MV-4-11 (cell line): ENCODE measurements at regions not wholly inside any gene's neighbourhood (a gene's known extent, or its start where the extent isn't known, plus 50 kb on each side); places are given as distances from the start of the nearest gene placed in this dataset.
A peak's percentile ranks its signal among the peaks of the same experiment; 100 is the strongest.
"Not testable (repeated sequence)": the region's sequence is repeated elsewhere in the genome, so short reads cannot be mapped to it uniquely, and the experiment has no call there.

Experiments used
- DNase-seq: peaks from one replicate; lab custom pipeline; 2025; lab: John Stamatoyannopoulos, UW

- peak; percentile 46 for DNase-seq
Measured at GRCh38 chr1:185681034-185681633, 53.1 kb upstream of the HMCN1 start.

GRCh38 chr1:185680453-185680852, 53.7 kb upstream of the HMCN1 start:
- peak; percentile 33 for DNase-seq

GRCh38 chr1:185679220-185679619, 55.0 kb upstream of the HMCN1 start:
- peak; percentile 47 for DNase-seq

DNA sequence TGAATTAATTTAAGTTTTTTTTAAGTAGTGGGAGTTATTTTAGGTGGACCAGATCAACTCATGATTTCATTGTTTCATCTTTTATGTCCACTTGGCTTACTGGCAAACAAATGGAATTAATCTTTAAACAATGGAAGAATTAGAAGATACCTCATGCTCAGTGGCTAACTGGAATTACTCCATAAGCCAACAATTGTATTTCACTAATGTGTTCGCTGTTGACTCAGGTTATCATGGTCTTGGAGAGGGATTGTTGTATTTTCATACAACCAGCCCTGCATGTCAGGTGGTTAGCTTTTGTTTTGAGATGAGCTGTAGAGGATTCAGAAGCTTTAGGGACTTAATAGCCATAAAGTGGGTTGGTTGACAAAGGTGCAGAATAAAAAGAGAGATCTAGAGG, 57.2 kb upstream of the HMCN1 start:
- DNase-seq = no peak

GRCh38 chr1:185674201-185674600, 60.0 kb upstream of the HMCN1 start:
- peak; percentile 82 for DNase-seq

- DNase-seq = peak; percentile 66
Measured at GRCh38 chr1:185672719-185673360, 61.4 kb upstream of the HMCN1 start.

DNA sequence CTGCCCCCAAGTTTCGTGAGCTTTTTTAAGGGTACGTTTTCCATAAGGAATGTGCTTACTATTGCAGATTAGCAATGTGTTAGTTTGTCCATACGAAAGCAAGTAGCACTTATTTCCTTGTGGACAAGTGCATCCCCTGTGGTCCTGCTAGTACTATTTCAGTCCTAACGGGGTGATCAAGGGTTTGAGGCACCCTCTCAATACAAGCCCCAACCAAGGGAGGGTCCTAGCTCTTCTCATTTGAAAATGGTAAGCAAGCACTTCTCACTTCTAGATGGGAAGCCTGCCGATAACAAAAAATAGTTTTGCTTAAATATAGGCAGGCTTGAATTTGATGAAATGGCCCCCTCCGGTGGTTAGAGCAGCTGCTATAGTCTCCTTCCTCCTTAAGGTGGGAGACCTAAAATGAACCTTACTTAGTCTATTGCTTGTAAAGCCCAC, 64.0 kb upstream of the HMCN1 start:
- peak; percentile 22 for DNase-seq

GRCh38 chr1:185668013-185668412, 66.2 kb upstream of the HMCN1 start:
- DNase-seq = no peak

DNA sequence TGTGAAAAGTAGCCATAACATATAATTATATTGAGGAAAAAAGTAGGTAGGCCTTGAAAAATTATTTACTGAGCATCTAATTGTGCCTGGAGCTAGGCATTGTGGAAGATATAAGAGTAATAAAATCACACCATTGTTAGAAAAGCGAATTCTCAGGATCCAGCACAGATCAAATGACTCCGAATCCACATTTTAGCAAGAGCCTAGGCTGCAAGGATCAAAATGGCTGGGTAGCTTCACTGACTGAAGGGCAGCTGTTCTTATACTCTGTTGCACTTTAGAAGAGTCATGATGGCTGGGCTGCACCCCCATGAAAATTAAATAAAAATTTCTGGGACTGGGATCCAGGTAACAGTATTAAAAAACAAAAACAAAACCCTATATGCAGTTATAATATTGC, 67.6 kb upstream of the HMCN1 start:
- DNase-seq = no peak

DNA sequence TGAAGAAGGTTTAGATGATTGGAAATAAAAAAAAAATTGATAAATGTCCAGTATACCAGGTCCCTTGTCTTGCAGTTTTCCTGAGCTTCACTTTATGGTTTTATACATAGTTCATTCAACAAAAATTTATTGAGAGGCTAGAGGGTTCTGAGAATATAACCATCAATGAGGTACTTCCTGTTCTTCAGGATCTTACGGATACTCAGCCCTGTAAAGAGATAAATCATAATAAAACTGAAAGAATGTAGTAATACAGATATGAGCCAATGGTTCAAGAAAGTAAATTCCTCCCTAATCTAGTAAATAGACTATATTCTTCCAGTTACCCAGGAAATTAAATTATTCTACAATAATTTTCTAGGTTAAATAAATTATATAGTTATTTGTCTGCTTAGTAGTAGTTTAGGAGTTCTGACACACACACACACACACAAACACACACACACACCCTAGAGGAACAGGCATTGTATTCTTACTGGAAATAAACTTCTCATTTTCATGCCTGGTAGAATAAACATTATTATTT, 70.4 kb upstream of the HMCN1 start:
- no peak for DNase-seq

DNA sequence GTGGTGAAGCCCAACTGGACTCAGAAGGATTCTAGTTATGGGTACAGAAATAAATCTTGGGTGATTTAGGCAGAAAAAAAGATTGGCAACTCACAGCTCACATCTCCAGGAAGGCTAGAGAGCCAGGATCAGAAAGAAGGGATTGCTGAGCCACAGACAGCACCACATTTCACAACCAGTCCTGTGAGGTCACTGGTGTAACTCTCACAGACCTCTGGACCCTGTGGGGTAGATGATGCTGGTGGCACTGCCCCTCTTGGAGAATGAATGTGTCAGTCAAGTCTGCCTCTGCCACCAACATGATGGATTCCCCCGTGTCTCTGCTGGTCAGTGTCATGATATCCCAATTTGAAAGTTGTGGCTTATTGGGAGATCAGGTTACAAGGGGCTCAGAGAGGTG, 70.9 kb upstream of the HMCN1 start:
- no peak for DNase-seq

DNA sequence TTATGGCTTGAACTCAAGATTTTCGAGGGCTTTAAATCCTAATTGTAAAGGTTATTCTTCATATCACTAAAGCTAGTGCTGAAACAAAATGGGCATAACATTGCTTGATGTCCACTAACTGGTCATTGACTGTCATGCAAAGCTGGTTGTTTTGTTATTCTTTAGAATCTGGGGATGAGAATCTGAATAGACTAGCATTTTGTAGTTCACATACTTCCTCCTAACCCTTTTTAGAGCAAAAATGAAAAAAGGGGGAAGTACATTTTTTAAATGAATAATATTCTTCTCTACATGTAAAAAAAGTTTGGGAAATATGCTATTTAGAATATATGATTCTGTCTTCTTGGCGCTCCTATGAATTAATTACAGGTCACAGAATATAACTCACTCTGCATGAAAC, 72.2 kb upstream of the HMCN1 start:
- peak; percentile 26 for DNase-seq

DNA sequence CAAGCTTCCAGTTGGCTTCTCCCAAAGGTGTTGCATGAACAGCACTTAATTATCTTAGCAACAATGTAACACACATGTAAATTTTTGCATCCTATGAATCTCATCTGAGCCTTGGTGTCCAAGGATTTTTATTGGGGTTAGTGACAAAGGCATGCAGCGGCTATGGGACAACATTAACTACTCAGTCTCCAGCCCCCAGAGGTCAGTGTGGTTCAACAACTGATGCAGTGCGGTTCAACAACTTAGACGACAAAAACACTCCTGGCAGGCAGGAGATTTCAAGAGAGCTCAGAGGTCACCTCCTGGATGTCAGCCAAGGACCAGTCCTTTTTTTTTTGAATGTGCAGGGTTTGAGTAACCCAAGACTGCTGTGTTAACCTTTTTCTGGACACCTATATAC, 77.5 kb upstream of the HMCN1 start:
- DNase-seq = no peak

GRCh38 chr1:185654952-185655314, 79.3 kb upstream of the HMCN1 start:
- no peak for DNase-seq

DNA sequence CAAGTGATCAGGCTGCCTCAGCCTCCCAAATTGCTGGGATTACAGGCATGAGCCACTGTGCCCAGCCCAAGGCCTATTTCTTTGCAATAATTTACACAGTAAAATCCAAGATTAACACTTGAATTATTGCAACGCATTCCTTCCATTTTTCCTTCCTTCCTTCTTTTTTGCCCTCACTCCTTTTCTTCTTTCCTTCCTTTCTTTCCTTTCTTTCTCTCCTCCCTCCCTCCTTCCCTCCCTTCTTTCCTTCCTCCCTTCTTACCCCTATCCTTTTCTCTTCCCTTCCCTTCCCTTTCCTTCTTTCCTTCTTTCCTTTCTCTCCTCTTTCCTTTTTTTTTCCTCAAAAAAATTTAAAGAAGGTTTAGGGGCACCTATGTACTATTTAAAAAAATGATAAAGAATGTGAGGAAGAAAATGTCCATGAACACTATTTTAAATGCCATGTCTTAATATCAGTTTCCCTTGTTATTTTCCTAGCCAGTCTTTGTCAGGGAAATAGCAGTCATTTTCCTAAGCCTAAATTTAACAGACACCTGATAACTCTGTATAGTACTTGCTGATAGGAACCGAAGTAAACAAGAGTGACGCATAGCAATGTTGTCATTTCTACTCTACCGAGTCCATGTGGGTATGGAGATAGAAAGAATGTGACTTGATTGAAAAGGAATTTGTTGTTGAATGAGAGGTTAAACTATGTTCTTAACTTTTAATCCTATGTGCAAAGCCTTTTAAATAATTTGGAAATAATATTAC, 79.8 kb upstream of the HMCN1 start:
- DNase-seq = no peak

GRCh38 chr1:185653615-185654014, 80.6 kb upstream of the HMCN1 start:
- DNase-seq = no peak

DNA sequence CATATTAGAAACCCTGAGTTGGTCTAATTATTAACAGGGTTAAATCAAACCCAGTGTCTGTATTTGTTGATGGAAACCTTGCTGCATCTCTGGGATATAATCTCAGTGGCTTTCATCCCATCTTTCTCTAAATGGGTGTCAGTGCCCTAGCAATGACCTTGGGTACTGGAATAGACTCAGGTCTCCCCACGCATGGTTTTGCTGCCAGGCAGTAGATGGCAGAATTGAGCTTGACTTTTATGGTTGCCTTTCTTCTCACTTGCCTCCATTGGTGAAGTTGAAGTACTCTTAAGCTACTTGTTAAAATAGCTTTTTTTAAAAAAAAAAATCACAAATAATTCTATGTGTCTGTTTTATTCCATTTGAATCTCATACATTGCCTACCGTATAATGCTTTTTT, 81.8 kb upstream of the HMCN1 start:
- peak; percentile 44 for DNase-seq

DNA sequence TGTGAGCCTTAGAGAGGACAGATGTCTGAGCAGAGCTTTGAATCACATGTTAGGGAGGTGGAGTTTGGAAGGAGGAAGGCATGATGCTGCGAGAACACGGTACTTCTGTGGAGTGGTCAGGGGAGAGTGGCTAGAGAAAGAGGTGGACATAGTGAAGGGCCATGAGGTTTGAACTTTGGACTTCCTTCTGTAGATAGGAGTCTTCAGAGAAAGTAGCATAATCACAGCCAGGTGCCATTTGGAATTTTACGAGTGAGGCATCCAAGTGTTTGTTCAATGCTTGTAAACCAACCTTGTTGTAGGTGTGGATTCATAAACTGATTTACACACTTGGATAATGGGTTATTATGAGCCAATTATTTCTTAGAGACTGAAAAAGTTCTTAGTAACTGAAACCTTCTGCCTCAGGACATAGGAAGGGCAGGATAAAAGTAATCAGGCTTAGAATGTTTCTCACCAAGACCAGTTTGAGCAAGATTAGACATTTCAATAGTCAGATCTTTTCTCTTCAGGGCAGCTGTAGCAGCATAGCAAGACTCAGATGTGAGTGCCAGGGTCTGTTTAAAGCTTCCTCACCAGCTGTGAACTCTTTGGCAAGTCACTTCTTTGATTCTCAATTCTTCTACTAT, 83.5 kb upstream of the HMCN1 start:
- DNase-seq = no peak

DNA sequence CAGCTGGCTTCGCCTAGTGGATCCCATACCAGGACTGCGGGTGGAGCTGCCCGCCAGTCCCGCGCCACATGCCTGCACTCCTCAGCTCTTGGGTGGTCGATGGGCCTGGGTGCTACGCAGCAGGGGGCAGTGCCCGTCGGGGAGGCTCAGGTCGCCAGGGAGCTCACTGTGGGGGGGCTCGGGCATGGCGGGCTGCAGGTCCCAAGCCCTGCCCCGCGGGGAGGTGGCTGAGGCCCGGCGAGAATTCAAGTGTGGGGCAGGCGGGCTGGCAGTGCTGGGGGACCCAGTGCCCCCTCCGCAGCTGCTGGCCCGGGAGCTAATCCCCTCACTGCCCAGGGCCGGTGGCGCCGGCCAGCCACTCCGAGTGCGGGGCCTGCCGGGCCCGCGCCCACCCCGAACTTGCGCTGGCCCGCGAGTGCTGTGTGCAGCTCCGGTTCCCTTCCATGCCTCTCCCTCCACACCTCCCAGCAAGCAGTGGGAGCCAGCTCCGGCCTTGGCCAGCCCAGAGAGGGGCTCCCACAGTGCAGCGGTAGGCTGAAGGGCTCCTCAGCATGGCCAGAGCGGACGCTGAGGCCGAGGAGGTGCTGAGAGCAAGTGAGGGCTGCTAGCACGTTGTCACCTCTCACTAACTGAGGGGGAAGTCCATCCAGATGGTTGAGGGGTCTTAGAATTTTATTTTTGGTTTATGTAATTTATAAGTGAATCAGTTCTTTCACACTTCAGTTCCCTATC, 85.2 kb upstream of the HMCN1 start:
- no peak for DNase-seq

DNA sequence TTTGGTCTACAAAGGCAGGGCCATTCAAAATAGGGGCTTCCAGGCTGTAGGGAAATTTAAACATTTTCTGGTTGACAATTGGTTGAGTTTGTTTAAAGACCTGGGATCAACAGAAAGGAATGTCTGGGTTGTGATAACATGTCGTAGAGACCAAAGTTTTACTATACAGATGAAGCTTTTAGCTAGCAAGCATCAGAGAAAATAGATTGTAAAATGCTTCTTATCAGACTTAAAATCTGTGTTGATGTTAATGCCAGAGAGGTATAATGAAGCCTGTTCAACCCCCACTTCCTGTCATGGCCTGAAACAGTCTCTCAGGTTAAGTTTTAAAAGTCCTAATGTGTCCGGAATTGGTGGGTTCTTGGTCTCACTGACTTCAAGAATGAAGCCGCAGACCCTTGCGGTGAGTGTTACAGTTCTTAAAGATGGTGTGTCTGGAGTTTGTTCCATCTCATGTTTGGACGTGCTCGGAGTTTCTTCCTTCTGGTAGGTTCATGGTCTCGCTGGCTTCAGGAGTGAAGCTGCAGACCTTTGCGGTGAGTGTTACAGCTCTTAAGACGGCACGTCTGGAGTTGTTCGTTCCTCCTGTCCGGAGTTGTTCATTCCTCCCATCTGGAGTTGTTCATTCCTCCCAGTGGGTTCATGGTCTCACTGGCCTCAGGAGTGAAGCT, 86.5 kb upstream of the HMCN1 start:
- not testable (repeated sequence) for DNase-seq

GRCh38 chr1:185646202-185646683, 87.9 kb upstream of the HMCN1 start:
- no peak for DNase-seq
